ENCODE measurements at regions not wholly inside any gene's neighbourhood (a gene's known extent, or its start where the extent isn't known, plus 50 kb on each side); places are given as distances from the start of the nearest gene placed in this dataset.

DNA sequence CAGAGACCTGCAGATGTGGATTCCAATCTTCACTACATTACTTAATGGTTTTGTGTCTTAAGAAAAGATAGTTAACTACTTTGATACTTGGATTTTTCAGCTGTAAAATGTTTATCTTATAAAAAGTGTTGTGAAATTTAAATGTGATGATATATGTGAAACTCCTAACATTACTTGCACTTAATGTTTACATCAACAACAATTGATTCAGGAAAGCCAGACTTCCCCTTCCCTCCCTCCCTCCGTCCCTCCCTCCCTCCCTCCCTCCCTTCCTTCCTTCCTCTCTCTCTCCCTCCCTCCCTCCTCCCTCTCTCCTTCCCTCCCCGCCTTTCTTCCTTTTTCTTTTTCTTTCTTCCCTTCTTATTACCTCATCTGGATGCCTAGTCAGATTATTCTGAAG lies 773.9 kb upstream of the FAM98A start:
- H3K27me3 ChIP-seq (ENCODE audit: control insufficient read depth, insufficient read depth, low read length) = no peaks in the 10 kb centered on the region
- no peak for TF ChIP-seq CTCF (IDR thresholded peaks at IDR 0.05; ENCODE audit: insufficient read depth, low read length, severe bottlenecking)
- H3K4me3 ChIP-seq (ENCODE audit: low read depth, low read length) = no peak overlapping the region
- DNase-seq (ENCODE audit: low read depth) (no peak), FAIRE-seq (no peak)
- H3K36me3 ChIP-seq (ENCODE audit: control insufficient read depth, insufficient read depth, low read length) = no peaks in the 10 kb centered on the region

GRCh38 chr2:34371711-34372110 lies 772.6 kb upstream of the FAM98A start:
- Histone ChIP-seq H3K4me3 (ENCODE audit: low read depth, low read length) (no peak overlapping the region), H3K36me3 (ENCODE audit: control insufficient read depth, insufficient read depth, low read length) (no peaks in the 10 kb centered on the region), H3K27me3 (ENCODE audit: control insufficient read depth, insufficient read depth, low read length) (no peaks in the 10 kb centered on the region)
- no peak for DNase-seq (ENCODE audit: low read depth)
- FAIRE-seq = no peak
- no peak for TF ChIP-seq CTCF (IDR thresholded peaks at IDR 0.05; ENCODE audit: insufficient read depth, low read length, severe bottlenecking)

- no peaks in the 10 kb centered on the region for H3K27me3 ChIP-seq (ENCODE audit: control insufficient read depth, insufficient read depth, low read length)
- no peak for TF ChIP-seq CTCF (IDR thresholded peaks at IDR 0.05; ENCODE audit: insufficient read depth, low read length, severe bottlenecking)
- DNase-seq (ENCODE audit: low read depth) (no peak), FAIRE-seq (no peak)
- H3K36me3 ChIP-seq (ENCODE audit: control insufficient read depth, insufficient read depth, low read length) = no peaks in the 10 kb centered on the region
- no peak overlapping the region for H3K4me3 ChIP-seq (ENCODE audit: low read depth, low read length)
Observed at GRCh38 chr2:34368304-34368703, 769.2 kb upstream of the FAM98A start.

GRCh38 chr2:34365932-34366331 lies 766.8 kb upstream of the FAM98A start:
- Histone ChIP-seq H3K27me3 (ENCODE audit: control insufficient read depth, insufficient read depth, low read length) (no peaks in the 10 kb centered on the region), H3K4me3 (ENCODE audit: low read depth, low read length) (no peak overlapping the region), H3K36me3 (ENCODE audit: control insufficient read depth, insufficient read depth, low read length) (no peaks in the 10 kb centered on the region)
- DNase-seq (ENCODE audit: low read depth) (no peak), FAIRE-seq (no peak)
- TF ChIP-seq CTCF (IDR thresholded peaks at IDR 0.05; ENCODE audit: insufficient read depth, low read length, severe bottlenecking) = no peak

DNA sequence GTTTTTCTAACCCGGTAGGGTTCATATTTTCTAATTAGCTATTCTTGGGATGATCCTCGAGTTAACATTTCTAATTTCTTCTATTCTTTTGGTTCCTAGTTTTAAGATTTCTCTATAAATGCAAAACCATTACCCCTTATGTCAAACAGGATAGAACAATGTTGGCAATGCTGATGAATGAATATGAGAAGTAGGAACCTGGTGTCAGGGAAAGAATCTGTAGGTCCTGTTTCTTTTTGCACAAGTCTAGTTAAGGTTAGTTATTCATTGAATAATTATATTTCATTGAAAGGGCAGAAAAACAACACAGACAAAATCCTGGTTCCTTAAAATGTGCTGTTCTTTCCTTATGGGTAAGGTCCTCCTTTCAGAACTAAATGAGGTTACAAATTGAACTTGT lies 766.4 kb upstream of the FAM98A start:
- FAIRE-seq = no peak
- H3K4me3 ChIP-seq (ENCODE audit: low read depth, low read length) = no peak overlapping the region

More for the DNA sequence above, 766.4 kb upstream of the FAM98A start:
- Histone ChIP-seq H3K27me3 (ENCODE audit: control insufficient read depth, insufficient read depth, low read length) (no peaks in the 10 kb centered on the region), H3K36me3 (ENCODE audit: control insufficient read depth, insufficient read depth, low read length) (no peaks in the 10 kb centered on the region)
- DNase-seq (ENCODE audit: low read depth) = no peak
- no peak for TF ChIP-seq CTCF (IDR thresholded peaks at IDR 0.05; ENCODE audit: insufficient read depth, low read length, severe bottlenecking)
